Panc1 (cell line): ENCODE measurements at regions not wholly inside any gene's neighbourhood (a gene's known extent, or its start where the extent isn't known, plus 50 kb on each side); places are given as distances from the start of the nearest gene placed in this dataset.

ENCODE experiments used
- ATAC-seq: fragments of 200-7000 bp; cut with Tn5 transposase; 2 replicates; pipeline ENCODE4 v1.9.1; 2020; ENCODE audit warnings: mild to moderate bottlenecking, moderate library complexity
- BruUV-seq: library from RNA; stranded (reverse); fragments of 400-500 nt; replicated peaks from 2 replicates; lab custom pipeline; 2021; lab: Mats Ljungman, UMichigan
- CTCF ChIA-PET: fragments of 300-600 bp; sonication (Branson Sonifier 250); formaldehyde crosslinking; loops from one replicate; lab custom pipeline; 2022; ENCODE audit warnings: antibody characterized with exemption; lab: Charles Lee
- POLR2A ChIA-PET: fragments of 300-600 bp; sonication (Branson Sonifier 250); formaldehyde crosslinking; loops from one replicate; lab custom pipeline; 2022; ENCODE audit warnings: antibody characterized with exemption; lab: Charles Lee
- DNase-seq: peaks from one replicate; pipeline ENCODE4 v3.0.0-alpha.2; 2010; ENCODE audit warnings: low read depth, low spot score
- H3K27ac ChIP-seq: 2 replicates; pipeline ENCODE4 v1.5.1; 2011; ENCODE audit warnings: mild to moderate bottlenecking, low read length, inconsistent platforms
- H3K27me3 ChIP-seq: fragments of 200-500 bp; sonication (Bioruptor generic); 2 replicates; pipeline ENCODE4 v1.6.0; 2014; ENCODE audit warnings: low read length, inconsistent platforms; ENCODE audit not compliant: control insufficient read depth, insufficient read depth
- H3K36me3 ChIP-seq: fragments of 200-500 bp; sonication (Bioruptor generic); 2 replicates; pipeline ENCODE4 v1.5.1; 2014; ENCODE audit warnings: inconsistent platforms, mild to moderate bottlenecking, low read length, moderate library complexity; ENCODE audit not compliant: control insufficient read depth, insufficient read depth
- H3K4me1 ChIP-seq: 2 replicates; pipeline ENCODE4 v1.5.1; 2011; ENCODE audit warnings: inconsistent platforms, mild to moderate bottlenecking, low read length, moderate library complexity; ENCODE audit not compliant: control insufficient read depth, insufficient read depth
- H3K4me3 ChIP-seq, 2 experiments: 2 replicates each; pipeline ENCODE4 v1.5.1; 2011 to 2012; ENCODE audit warnings: low read depth in 2 of 2, low read length in 2 of 2, mild to moderate bottlenecking in 2 of 2, inconsistent platforms in 1 of 2, moderate library complexity in 1 of 2
- H3K9me3 ChIP-seq: fragments of 200-500 bp; sonication (Bioruptor generic); 2 replicates; pipeline ENCODE4 v1.5.1; 2014; ENCODE audit warnings: low read depth, mild to moderate bottlenecking, inconsistent platforms, low read length, moderate library complexity; ENCODE audit not compliant: control insufficient read depth, insufficient read depth
- CTCF ChIP-seq: fragments of 450-650 bp; IDR thresholded peaks from 2 replicates; pipeline ENCODE4 v1.5.1; 2017; ENCODE audit warnings: mild to moderate bottlenecking
- POLR2AphosphoS5 ChIP-seq: IDR thresholded peaks from 2 replicates; pipeline ENCODE4 v1.6.1; 2012; ENCODE audit warnings: mild to moderate bottlenecking, low read depth, low read length, moderate library complexity
- REST ChIP-seq, 2 experiments: IDR thresholded peaks; 2 replicates each; pipeline ENCODE4 v1.6.1; 2011 to 2012; ENCODE audit warnings: low read depth in 2 of 2, control low read depth in 1 of 2, low read length in 1 of 2, mild to moderate bottlenecking in 1 of 2, moderate library complexity in 1 of 2; ENCODE audit not compliant: insufficient read depth in 1 of 2
- SIN3A ChIP-seq: IDR thresholded peaks from 2 replicates; pipeline ENCODE4 v1.6.1; 2012; ENCODE audit warnings: low read depth, mild to moderate bottlenecking, low read length, moderate library complexity, borderline replicate concordance; ENCODE audit not compliant: insufficient read depth
- TCF7L2 ChIP-seq: IDR thresholded peaks from 2 replicates; pipeline ENCODE4 v1.6.1; 2011; ENCODE audit warnings: mild to moderate bottlenecking, low read depth, low read length, inconsistent platforms
- in situ Hi-C: cut with HindIII; loops from 2 replicates; pipeline ENCODE4 v1.10.0; 2016; ENCODE audit warnings: low sequenced_read_pairs, low pct_unique_long_range_greater_than_20kb
- intact Hi-C: fragments of 100-400 bp; cut with micrococcal nuclease; formaldehyde crosslinking; loops from one replicate; pipeline ENCODE4 v1.10.0; 2022; ENCODE audit not compliant: unreplicated experiment

- in situ Hi-C loops (no loop called here), intact Hi-C loops (no loop called here)
- no peaks in the 10 kb centered on the region for H3K9me3 ChIP-seq
- ChIA-PET POLR2A (no interaction called here), CTCF (no interaction called here)
- no peak for ATAC-seq
- TF ChIP-seq SIN3A: no peak
- TF ChIP-seq POLR2AphosphoS5: no peak
- TF ChIP-seq CTCF: no peak
- no peak for TF ChIP-seq REST (IDR thresholded peaks at IDR 0.05; ENCODE audit: insufficient read depth in 1 of 2, low read depth in 2 of 2, low read length in 1 of 2)
- TF ChIP-seq TCF7L2: no peak
- H3K4me1 ChIP-seq: no peaks in the 10 kb centered on the region
- no peaks in the 10 kb centered on the region for H3K36me3 ChIP-seq
- no peak for DNase-seq
- H3K4me3 ChIP-seq: no peak overlapping the region
- no peak overlapping the region for H3K27ac ChIP-seq
- no peaks in the 10 kb centered on the region for H3K27me3 ChIP-seq
- no TSS peak for BruUV-seq
Measured at GRCh38 chr14:23773981-23774380, 137.8 kb downstream of the DHRS2 start.

- Histone ChIP-seq H3K36me3 (no peaks in the 10 kb centered on the region), H3K4me3 (no peak overlapping the region), H3K27me3 (no peaks in the 10 kb centered on the region), H3K4me1 (no peaks in the 10 kb centered on the region), H3K27ac (no peak overlapping the region), H3K9me3 (no peaks in the 10 kb centered on the region)
- DNase-seq (no peak), ATAC-seq (no peak)
- no peak for TF ChIP-seq SIN3A
- no peak for TF ChIP-seq TCF7L2
- no peak for TF ChIP-seq CTCF
- TF ChIP-seq POLR2AphosphoS5: no peak
- TF ChIP-seq REST (IDR thresholded peaks at IDR 0.05; ENCODE audit: insufficient read depth in 1 of 2, low read depth in 2 of 2, low read length in 1 of 2): no peak
- no TSS peak for BruUV-seq
- intact Hi-C loops: no loop called here
- ChIA-PET CTCF (no interaction called here), POLR2A (interaction anchor here (1.5 kb wide), 1 partner anchor 54 kb away, joined by 3 read pairs; no protein-coding TSS in a partner anchor)
- in situ Hi-C loops: no loop called here
Measured at GRCh38 chr14:23776296-23776695, 140.1 kb downstream of the DHRS2 start.
